ENCODE measurements at regions not wholly inside any gene's neighbourhood (a gene's known extent, or its start where the extent isn't known, plus 50 kb on each side); places are given as distances from the start of the nearest gene placed in this dataset.

DNA sequence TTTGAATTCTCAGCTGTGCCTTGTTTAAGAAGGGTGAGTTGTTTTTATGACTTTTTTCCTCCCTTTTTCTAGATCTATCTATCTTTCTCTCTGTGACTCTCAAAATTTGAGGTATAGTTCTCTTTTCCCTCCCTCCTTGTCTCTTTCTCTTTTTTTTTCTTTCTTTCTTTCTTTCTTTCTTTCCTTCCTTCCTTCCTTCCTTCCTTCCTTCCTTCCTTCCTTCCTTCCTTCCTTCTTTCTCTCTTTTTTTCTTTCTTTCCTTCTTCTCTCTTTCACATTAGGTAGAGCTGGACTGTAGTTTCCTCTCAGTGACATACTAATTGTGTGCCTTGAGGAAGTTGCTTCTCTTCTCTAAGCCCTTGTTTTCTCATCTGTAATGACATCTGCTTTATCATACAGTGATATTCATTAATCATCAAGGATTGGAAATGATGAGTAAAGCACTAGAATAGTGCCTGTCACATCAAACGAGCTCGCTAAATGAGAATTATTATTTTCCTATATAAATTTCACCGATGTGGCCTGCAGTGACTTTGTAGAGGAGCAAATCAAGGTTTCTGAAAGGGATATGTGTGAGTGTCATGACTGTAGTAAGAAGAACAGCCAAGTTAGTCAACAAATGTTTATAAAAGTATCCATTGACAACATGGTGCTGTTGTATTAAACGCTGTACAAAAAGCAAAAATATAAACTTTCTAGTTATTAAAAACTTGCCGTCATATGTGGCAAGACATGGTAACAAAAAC, 78.9 kb upstream of the SLC38A2 start:
- H3K4me1 Mint-ChIP-seq: peaks cover 26% of the 10 kb centered on the region

DNA sequence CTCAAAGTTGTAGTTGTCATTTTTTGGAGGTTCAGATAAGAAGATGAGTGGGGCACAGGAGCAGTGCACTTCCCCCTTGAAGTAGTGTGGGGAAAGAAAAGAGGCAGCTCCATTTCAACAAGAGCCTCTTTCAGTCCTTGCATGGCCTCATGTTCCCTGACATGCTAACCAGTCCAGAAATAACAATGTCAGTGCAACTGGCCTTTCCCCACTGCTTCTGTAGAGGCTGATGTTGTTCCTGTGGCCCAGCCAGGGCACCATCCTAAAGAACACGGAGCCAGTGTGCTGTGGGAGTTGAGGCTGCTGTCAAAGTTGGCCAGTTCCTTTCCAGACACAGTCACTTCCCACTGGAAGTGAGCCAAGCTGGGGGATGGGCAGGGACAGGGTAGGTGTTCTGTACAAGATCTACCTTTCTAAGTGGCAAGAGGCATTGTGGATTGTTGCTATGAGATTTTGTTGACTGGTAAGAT, 77.7 kb upstream of the SLC38A2 start:
- DNase-seq: no peak
- Mint-ChIP-seq H3K9me3 (ENCODE audit: low read depth) (no peaks in the 10 kb centered on the region), H3K4me1 (peaks cover 20% of the 10 kb centered on the region), H3K27me3 (peaks cover 2% of the 10 kb centered on the region), H3K27ac (no peak overlapping the region), H3K36me3 (peaks cover 1% of the 10 kb centered on the region), H3K4me3 (no peak overlapping the region)
- ATAC-seq: no peak
- CTCF ChIA-PET: interaction anchor here (0.7 kb wide), 1 partner anchor 72 kb away, joined by 5 read pairs; no protein-coding TSS in a partner anchor

More for the DNA sequence above, 78.9 kb upstream of the SLC38A2 start:
- Mint-ChIP-seq H3K9me3 (ENCODE audit: low read depth) (no peaks in the 10 kb centered on the region), H3K4me3 (no peak overlapping the region), H3K27me3 (peaks cover 2% of the 10 kb centered on the region), H3K36me3 (peaks cover 3% of the 10 kb centered on the region), H3K27ac (no peak overlapping the region)
- CTCF ChIA-PET: no interaction called here
- ATAC-seq (no peak), DNase-seq (no peak)

DNA sequence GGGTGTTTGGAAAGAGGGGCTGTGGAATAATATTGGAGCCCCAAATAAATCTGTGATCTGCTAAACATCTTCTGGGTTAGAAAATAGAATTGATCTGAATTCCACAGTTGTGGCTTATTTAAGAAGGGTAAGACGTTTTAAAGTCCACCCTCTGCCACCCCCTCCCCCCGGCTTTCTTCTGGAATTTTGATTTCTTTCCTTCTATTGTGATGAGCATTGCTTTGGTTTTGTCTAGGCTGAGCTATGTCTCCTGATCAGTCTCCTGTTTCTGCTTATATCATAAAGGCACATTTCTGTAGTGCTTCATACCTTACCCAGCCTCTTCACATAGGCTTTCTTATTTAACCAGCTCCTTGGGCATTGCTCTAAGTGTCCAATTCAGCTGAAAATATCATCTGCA, 77.3 kb upstream of the SLC38A2 start:
- DNase-seq: no peak
- ATAC-seq: no peak
- no peak overlapping the region for H3K4me3 Mint-ChIP-seq
- H3K4me1 Mint-ChIP-seq: peaks cover 18% of the 10 kb centered on the region
- H3K27ac Mint-ChIP-seq: no peak overlapping the region
- CTCF ChIA-PET: interaction anchor here (0.7 kb wide), 1 partner anchor 72 kb away, joined by 5 read pairs; no protein-coding TSS in a partner anchor
- peaks cover 1% of the 10 kb centered on the region for H3K36me3 Mint-ChIP-seq
- peaks cover 2% of the 10 kb centered on the region for H3K27me3 Mint-ChIP-seq
- H3K9me3 Mint-ChIP-seq (ENCODE audit: low read depth): no peaks in the 10 kb centered on the region

DNA sequence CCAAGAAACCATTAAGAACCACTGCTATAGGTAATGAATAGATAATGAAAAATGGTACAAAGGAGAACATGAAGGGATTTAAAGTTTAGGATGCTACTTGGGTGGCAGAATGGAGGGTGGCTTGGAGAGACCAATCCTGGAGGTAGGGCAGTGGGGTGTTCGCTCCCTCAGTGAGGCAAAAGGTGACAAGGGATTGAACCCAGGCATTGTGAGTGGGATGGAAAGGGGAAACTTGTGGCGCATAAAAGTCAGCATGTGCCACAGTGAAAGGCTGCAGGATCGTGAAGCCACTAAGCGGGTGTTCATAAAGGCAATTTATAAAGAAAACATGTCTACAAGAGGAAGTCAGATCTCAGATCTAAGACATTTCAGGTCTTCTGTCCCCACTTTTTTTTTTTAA, 76.7 kb upstream of the SLC38A2 start:
- H3K4me1 Mint-ChIP-seq: peaks cover 14% of the 10 kb centered on the region
- CTCF ChIA-PET: no interaction called here
- H3K36me3 Mint-ChIP-seq: peaks cover 1% of the 10 kb centered on the region
- DNase-seq (no peak), ATAC-seq (no peak)
- H3K27me3 Mint-ChIP-seq: peaks cover 2% of the 10 kb centered on the region
- no peak overlapping the region for H3K4me3 Mint-ChIP-seq
- no peaks in the 10 kb centered on the region for H3K9me3 Mint-ChIP-seq (ENCODE audit: low read depth)
- no peak overlapping the region for H3K27ac Mint-ChIP-seq

DNA sequence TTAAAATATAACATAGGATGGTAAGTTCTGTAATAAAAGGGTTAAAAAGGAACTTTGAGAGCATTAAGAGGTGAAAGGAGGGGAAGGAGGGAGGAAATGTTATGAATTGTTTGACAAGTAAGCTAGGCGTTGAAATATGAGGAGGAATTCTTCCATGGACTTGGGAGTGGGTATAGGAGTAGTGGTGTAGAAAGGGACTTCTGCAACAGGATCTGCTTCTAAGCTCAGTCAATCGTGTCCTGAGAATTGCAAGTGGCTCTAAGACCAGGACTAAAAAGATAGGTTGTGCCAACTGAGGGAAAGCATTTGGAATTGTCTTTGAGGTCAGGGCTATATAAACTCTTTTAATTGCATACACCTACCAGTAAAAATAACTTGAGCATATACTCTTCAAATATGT, 74.1 kb upstream of the SLC38A2 start:
- ATAC-seq: no peak
- Mint-ChIP-seq H3K4me3 (no peak overlapping the region), H3K36me3 (peaks cover 1% of the 10 kb centered on the region), H3K9me3 (ENCODE audit: low read depth) (no peaks in the 10 kb centered on the region), H3K27ac (no peak overlapping the region), H3K4me1 (peaks cover 13% of the 10 kb centered on the region), H3K27me3 (peaks cover 2% of the 10 kb centered on the region)
- CTCF ChIA-PET: no interaction called here
- no peak for DNase-seq

DNA sequence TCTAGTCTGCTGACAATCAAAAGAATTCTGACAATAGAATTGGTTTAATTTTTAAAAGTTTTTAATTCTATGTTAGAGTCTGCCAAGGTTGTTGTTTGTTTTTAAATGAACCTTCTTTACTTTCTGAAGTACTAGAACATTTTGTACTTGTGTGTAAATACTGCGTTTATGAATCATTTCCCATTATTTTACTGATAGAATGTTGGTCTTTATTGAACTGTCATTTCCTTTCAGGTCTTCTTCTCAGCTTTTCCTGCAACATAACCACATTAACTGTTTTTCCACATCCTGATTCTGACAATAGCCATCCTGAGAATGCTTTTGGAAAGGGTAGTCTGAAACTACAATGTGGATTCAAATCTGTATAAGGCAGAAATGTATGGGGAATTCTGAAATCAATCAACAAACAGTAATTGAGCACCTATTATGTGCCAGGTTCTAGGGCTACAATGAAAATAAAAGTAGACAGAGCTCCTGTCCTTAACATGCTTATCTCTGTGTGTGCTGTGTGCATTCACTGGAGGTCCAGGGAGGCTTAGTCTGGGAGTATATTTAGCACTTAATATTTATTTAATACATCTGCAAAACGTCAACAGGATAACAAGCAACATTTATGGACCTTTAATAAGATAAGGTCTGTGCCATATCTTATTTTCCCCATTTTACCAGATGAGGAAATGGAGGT, 73.1 kb upstream of the SLC38A2 start:
- Mint-ChIP-seq H3K27ac (no peak overlapping the region), H3K9me3 (ENCODE audit: low read depth) (no peaks in the 10 kb centered on the region), H3K27me3 (no peaks in the 10 kb centered on the region), H3K4me1 (peaks cover 8% of the 10 kb centered on the region), H3K4me3 (no peak overlapping the region), H3K36me3 (no peaks in the 10 kb centered on the region)
- ATAC-seq: no peak
- DNase-seq: no peak
- CTCF ChIA-PET: interaction anchor here (1.5 kb wide), 1 partner anchor 32 kb away, joined by 3 read pairs; no protein-coding TSS in a partner anchor

DNA sequence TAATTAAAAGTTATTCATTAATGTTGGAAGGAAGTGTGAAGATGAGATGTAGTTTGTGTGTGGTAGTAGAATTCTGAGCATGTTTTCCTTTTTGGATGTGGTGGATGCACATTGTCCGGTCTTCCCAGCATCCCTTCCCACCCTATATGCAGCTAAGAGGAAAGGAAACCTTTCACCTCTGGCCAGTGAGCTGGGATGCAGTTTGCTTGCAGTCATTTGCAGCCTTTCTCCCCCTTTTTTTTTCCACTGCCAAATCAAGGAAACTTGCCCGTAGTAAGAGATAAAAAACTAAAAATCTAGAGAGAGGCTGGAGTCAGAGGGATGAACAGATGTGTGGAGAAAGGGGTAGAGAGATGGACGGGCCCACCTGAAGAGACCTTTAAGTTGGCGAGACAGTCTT, 72.5 kb upstream of the SLC38A2 start:
- CTCF ChIA-PET: interaction anchor here (1.5 kb wide), 1 partner anchor 32 kb away, joined by 3 read pairs; no protein-coding TSS in a partner anchor
- ATAC-seq: no peak
- no peaks in the 10 kb centered on the region for H3K27me3 Mint-ChIP-seq
- H3K4me1 Mint-ChIP-seq: peaks cover 8% of the 10 kb centered on the region
- H3K4me3 Mint-ChIP-seq: no peak overlapping the region
- no peaks in the 10 kb centered on the region for H3K9me3 Mint-ChIP-seq (ENCODE audit: low read depth)
- H3K27ac Mint-ChIP-seq: no peak overlapping the region
- no peaks in the 10 kb centered on the region for H3K36me3 Mint-ChIP-seq
- DNase-seq: no peak

DNA sequence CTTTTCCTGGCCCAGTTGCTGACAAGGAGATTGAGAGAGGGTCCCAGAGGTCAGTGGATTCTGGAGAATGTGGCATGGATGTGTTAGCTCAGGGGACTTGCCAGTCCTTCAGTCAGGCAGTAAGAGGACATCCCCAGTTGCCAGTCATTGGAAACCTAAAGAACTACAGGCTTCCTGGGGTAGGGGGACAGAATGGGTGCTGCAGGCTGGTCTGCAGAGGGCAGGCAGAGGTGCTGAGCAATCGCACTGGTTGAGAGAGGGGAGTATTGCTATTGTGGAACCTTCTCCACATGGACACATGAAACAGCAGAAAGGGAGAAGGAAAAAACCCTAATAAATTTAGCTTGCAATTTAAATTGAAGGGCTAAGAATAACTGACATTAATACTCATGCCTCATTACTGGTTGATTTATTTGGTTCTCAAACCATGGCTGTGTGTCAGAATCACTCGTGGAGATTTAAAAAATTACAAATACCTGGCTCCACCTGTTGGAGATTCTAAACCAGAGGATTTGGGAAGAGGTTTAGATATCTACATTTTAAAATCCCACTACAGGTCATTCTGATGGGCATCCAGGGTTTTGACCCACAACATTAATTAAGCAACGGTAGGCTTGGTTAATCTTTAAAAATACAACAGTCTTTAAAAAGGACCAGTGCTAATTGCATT, 71.2 kb upstream of the SLC38A2 start:
- Mint-ChIP-seq H3K4me3 (no peak overlapping the region), H3K9me3 (ENCODE audit: low read depth) (no peaks in the 10 kb centered on the region), H3K27ac (no peak overlapping the region), H3K4me1 (peaks cover 8% of the 10 kb centered on the region), H3K36me3 (peaks cover 2% of the 10 kb centered on the region), H3K27me3 (no peaks in the 10 kb centered on the region)
- CTCF ChIA-PET: no interaction called here
- DNase-seq: no peak
- ATAC-seq: no peak

DNA sequence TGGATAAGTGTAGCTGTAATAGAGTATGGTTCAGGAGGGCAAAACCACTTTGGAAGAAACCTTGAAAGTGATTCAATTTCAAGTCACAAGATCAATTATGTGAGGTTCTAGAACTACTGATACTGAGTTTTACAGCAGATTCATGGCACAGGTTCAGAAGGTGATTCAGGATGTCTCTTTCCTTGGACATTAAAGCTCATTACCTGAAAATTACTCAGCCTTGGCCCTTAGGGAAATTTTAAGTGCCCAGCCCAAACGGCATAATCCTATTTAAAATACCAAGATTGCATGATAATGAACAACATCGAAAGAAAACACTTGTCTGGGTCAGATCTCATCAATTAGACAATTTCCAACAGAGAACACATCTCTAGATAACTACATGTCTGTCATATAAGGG, 70.2 kb upstream of the SLC38A2 start:
- no peak for ATAC-seq

DNA sequence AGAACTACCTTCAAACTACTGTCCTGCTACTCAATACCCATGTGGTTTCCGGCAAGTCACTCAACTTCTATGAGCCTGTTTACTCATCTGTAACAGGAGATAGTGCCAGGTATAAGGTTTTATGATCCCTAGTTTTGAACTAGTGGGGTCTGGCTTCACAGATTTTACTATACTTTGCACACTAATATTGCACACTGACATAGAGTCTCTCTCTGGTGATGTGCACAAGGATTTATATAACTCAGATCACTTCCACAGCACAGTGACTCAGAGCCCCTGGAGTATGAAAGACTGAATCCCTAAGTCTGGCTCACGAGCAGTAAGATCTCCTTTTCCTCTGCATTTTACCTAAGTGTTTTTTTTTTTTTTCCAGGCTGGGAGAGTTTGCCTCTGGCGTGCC, 69.7 kb upstream of the SLC38A2 start:
- CTCF ChIA-PET: interaction anchor here (1.4 kb wide), 1 partner anchor 11 kb away, joined by 4 read pairs; no protein-coding TSS in a partner anchor
- DNase-seq (no peak), ATAC-seq (no peak)
- no peaks in the 10 kb centered on the region for H3K9me3 Mint-ChIP-seq (ENCODE audit: low read depth)
- no peak overlapping the region for H3K27ac Mint-ChIP-seq
- H3K27me3 Mint-ChIP-seq: no peaks in the 10 kb centered on the region
- H3K36me3 Mint-ChIP-seq: peaks cover 2% of the 10 kb centered on the region
- peaks cover 8% of the 10 kb centered on the region for H3K4me1 Mint-ChIP-seq
- no peak overlapping the region for H3K4me3 Mint-ChIP-seq

More for the DNA sequence above, 70.2 kb upstream of the SLC38A2 start:
- Mint-ChIP-seq H3K27me3 (no peaks in the 10 kb centered on the region), H3K27ac (no peak overlapping the region), H3K4me1 (peaks cover 8% of the 10 kb centered on the region), H3K36me3 (peaks cover 2% of the 10 kb centered on the region), H3K9me3 (ENCODE audit: low read depth) (no peaks in the 10 kb centered on the region), H3K4me3 (no peak overlapping the region)
- no peak for DNase-seq
- CTCF ChIA-PET: no interaction called here

DNA sequence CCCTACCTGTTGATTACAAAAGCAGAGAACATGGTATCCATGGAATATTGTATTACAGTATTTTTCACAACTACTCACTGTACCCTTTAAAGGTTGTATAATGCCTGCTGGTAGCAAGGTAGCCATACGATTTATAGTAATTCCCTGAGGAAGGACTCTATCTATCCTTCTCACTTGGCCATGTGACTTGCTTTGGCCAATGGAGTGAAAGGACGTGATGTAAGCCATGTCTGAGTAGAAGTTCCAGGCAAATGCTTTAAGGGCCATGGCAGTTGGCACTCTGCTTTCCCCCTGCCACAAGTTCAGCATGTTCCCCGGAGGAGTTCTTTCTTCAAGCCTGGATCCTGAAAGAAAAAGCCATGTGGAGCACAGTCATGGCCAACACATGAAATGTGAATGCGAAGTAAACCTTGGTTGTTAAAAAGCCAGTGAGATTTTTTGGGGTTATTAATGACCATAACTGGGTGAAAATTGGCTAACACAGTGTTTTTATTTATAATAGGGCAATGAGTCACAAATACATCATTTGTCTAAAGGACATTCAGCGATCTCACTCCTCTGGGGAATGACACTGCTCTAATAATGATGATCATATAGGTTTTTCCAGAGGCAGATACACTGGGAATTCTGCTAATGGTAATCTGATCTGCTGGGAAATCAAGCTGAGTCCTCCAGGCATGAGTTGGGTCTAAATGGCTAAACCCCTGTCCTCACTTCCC, 67.4 kb upstream of the SLC38A2 start:
- Mint-ChIP-seq H3K27me3 (no peaks in the 10 kb centered on the region), H3K4me1 (no peaks in the 10 kb centered on the region), H3K9me3 (ENCODE audit: low read depth) (no peaks in the 10 kb centered on the region), H3K27ac (no peak overlapping the region), H3K36me3 (peaks cover 2% of the 10 kb centered on the region), H3K4me3 (no peak overlapping the region)
- ATAC-seq (no peak), DNase-seq (no peak)
- CTCF ChIA-PET: no interaction called here

DNA sequence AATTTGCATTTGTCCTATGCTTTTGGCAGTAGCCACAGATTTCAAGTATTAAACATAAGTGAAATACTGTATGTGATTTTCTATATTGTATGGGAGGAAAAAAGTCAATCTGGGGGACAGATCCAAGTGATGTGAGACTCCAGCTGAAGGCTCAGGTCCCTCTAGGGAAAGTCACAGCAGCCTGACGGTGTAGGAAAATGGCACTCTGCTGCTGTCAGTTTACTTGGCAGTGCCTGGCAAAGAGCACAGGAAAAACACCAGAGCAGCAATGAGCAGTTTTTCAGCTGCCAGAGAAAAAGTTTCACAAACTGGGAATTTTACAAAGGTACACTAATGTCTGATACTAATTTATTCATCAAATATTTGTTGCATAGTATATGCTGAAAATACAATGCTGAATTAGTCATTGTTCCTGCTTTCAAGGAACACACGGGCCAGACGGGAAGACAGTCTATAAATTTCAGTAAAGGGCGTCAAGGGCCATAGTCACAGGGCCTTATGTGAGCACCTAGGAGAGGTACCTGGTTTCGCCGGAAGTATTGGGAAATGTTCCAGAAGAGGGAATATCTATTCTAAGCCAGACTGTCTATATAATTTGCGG, 66.2 kb upstream of the SLC38A2 start:
- Mint-ChIP-seq H3K4me3 (no peak overlapping the region), H3K9me3 (ENCODE audit: low read depth) (no peaks in the 10 kb centered on the region), H3K27ac (no peak overlapping the region), H3K27me3 (no peaks in the 10 kb centered on the region), H3K36me3 (peaks cover 3% of the 10 kb centered on the region), H3K4me1 (no peaks in the 10 kb centered on the region)
- no peak for DNase-seq
- ATAC-seq: no peak
- CTCF ChIA-PET: no interaction called here

DNA sequence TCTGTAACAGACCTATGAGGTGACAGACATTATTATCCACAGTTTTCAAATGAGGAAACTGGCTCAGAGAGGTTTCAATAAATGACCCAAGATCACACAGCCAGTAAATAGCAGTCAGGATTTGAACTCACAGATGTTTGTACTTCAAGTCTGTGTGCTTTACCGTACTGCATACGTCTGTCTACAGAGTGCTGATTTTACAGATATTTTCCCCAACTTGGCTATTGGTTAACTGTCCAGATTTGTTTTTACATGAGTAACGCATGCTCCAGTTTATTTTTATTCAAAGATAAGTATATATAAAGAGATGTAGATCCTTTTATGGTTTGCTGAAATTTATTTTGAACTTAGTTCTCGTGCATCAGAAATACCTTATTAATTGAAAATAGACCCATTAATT, 65.7 kb upstream of the SLC38A2 start:
- Mint-ChIP-seq H3K4me3 (no peak overlapping the region), H3K4me1 (no peaks in the 10 kb centered on the region), H3K27me3 (no peaks in the 10 kb centered on the region), H3K36me3 (peaks cover 5% of the 10 kb centered on the region), H3K27ac (no peak overlapping the region), H3K9me3 (ENCODE audit: low read depth) (no peaks in the 10 kb centered on the region)
- ATAC-seq: no peak
- DNase-seq: no peak
- CTCF ChIA-PET: no interaction called here
